ENCODE measurements at regions not wholly inside any gene's neighbourhood (a gene's known extent, or its start where the extent isn't known, plus 50 kb on each side); places are given as distances from the start of the nearest gene placed in this dataset.

DNA sequence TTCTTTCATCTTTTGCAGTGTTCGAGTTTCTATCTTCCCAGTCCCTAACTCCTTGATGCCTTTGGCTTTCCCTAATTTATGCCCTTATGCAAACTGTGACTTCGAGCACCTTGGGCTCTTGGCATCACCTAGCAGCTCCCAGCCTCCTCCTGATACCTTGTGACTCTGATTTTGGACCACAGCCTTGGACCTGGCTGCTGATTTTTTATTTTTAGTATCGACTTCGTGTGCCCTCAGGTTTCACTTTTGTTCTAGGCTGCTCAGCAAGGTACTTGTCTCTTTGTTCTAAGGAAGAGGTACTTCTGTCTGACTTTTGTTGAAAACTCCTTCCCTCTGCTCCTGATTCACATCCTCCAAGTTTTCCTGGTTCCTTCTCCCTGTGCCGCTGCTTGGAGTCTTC, 69.6 kb upstream of the KCNK1 start:
- H3K79me2 ChIP-seq (ENCODE audit: control insufficient read depth, insufficient read depth, low read length): no peaks in the 10 kb centered on the region
- no peak overlapping the region for H3K9ac ChIP-seq (ENCODE audit: insufficient read depth in 1 of 2, low read depth in 2 of 2, low read length in 2 of 2)
- intact Hi-C loops (cut with micrococcal nuclease): no loop called here
- no peak overlapping the region for H3K4me3 ChIP-seq
- DNase-seq (ENCODE audit: extremely low read depth in 1 of 4, low spot score in 3 of 4) (no peak), ATAC-seq (no peak), FAIRE-seq (no peak)
- H2AFZ ChIP-seq (ENCODE audit: low read depth, low read length): no peak overlapping the region
- H3K4me1 ChIP-seq (replicated peaks in 1 of 2; ENCODE audit: control insufficient read depth in 2 of 2, insufficient read depth in 2 of 2, low read length in 2 of 2): peaks cover 0 to 15% of the 10 kb centered on the region in 2 experiments; a peak in 1 of 5 replicates
- WGBS (ENCODE audit: insufficient coverage, low coverage, missing lambda C conversion rate): 5% methylated on average over 5 of the region's 5 CpGs
- in situ Hi-C loops (cut with MboI): no loop called here
- no TSS peak for BruUV-seq (replicated peaks)
- H3K27ac ChIP-seq (ENCODE audit: extremely low read depth, low read depth, low read length): no peak overlapping the region
- peak overlapping the region; percentile 47; the same call in 1 of the 2 replicates for H3K4me2 ChIP-seq (ENCODE audit: insufficient read depth, low read length)
- no peaks in the 10 kb centered on the region for H3K36me3 ChIP-seq (ENCODE audit: control insufficient read depth, insufficient read depth, low read length)
- ChIA-PET CTCF (ENCODE audit: low intra/inter-chr PET ratio) (no interaction called here), POLR2A (no interaction called here)
- H4K20me1 ChIP-seq (replicated peaks; ENCODE audit: control insufficient read depth, insufficient read depth, low read length): no peaks in the 10 kb centered on the region
- no peaks in the 10 kb centered on the region for H3K9me1 ChIP-seq (ENCODE audit: control insufficient read depth, insufficient read depth, low read length)
- no peaks in the 10 kb centered on the region; a peak in 1 of 5 replicates for H3K27me3 ChIP-seq (ENCODE audit: control insufficient read depth in 2 of 2, insufficient read depth in 2 of 2, low read length in 2 of 2)
- H3K9me3 ChIP-seq (replicated peaks; ENCODE audit: control insufficient read depth, insufficient read depth, low read depth, low read length): no peaks in the 10 kb centered on the region
- TF ChIP-seq, protein P1, sequence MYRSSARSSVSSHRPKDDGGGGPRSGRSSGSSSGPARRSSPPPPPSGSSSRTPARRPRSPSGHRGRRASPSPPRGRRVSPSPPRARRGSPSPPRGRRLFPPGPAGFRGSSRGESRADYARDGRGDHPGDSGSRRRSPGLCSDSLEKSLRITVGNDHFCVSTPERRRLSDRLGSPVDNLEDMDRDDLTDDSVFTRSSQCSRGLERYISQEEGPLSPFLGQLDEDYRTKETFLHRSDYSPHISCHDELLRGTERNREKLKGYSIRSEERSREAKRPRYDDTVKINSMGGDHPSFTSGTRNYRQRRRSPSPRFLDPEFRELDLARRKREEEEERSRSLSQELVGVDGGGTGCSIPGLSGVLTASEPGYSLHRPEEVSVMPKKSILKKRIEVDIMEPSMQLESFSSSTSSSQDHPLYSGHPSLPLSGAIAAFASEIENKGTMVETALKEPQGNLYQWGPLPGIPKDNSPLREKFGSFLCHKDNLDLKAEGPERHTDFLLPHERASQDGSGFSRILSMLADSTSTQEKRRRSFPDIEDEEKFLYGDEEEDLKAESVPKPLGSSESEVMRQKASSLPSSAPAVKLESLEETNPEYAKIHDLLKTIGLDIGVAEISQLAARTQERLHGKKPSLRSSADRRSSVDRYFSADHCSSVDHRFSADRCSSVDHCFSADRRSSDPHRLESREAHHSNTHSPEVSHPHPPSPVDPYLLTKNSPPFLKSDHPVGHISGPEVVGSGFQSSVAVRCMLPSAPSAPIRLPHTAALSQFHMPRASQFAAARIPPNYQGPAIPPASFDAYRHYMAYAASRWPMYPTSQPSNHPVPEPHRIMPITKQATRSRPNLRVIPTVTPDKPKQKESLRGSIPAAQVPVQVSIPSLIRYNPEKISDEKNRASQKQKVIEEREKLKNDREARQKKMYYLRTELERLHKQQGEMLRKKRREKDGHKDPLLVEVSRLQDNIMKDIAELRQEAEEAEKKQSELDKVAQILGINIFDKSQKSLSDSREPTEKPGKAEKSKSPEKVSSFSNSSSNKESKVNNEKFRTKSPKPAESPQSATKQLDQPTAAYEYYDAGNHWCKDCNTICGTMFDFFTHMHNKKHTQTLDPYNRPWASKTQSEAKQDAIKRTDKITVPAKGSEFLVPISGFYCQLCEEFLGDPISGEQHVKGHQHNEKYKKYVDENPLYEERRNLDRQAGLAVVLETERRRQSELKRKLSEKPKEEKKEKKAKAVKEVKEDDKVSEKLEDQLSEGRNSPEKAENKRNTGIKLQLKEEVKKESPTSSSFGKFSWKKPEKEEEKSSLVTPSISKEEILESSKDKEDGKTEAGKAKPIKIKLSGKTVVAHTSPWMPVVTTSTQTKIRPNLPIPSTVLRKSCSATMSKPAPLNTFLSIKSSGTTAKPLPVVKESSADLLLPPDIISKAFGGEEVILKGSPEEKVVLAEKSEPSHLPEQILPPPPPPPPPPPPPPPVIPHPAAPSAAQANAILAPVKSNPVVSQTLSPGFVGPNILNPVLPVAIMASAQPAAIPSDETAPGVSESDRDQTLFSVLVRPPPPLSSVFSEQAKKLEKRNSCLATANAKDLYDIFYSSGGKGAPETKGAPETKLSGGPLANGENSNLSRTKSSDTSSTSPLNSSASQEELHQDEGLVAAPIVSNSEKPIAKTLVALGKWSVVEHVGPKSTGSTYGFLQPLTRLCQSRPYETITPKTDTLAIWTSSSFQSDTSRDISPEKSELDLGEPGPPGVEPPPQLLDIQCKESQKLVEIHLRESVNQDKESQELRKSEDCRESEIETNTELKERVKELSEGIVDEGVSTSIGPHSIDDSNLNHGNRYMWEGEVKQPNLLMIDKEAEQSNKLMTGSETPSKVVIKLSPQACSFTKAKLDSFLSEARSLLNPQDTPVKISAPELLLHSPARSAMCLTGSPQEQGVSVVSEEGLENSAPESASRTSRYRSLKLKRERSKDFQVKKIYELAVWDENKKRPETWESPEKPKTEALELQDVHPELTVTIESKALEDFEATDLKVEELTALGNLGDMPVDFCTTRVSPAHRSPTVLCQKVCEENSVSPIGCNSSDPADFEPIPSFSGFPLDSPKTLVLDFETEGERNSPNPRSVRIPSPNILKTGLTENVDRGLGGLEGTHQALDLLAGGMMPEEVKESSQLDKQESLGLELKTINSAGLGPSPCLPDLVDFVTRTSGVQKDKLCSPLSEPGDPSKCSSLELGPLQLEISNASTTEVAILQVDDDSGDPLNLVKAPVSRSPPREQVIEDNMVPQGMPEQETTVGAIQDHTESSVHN (IDR thresholded peaks at IDR 0.05; ENCODE audit: borderline replicate concordance in 1 of 2, low read depth in 1 of 2): no peak
- TF ChIP-seq THRA (IDR thresholded peaks at IDR 0.05) (no peak), ZNF589 (CRISPR knock-in tag; IDR thresholded peaks at IDR 0.05; ENCODE audit: low read depth) (no peak), ZNF57 (CRISPR knock-in tag; IDR thresholded peaks at IDR 0.05) (no peak), CXXC5 (CRISPR knock-in tag; IDR thresholded peaks at IDR 0.05) (no peak), STAT5B (CRISPR knock-in tag; IDR thresholded peaks at IDR 0.05) (no peak), ZNF143 (CRISPR knock-in tag; IDR thresholded peaks at IDR 0.05) (no peak), RBM15 (IDR thresholded peaks at IDR 0.05; ENCODE audit: insufficient read depth, low read length) (no peak), MEF2A (IDR thresholded peaks at IDR 0.05; ENCODE audit: control insufficient read depth, low read depth, low read length) (no peak)
- TF ChIP-seq, protein P2, sequence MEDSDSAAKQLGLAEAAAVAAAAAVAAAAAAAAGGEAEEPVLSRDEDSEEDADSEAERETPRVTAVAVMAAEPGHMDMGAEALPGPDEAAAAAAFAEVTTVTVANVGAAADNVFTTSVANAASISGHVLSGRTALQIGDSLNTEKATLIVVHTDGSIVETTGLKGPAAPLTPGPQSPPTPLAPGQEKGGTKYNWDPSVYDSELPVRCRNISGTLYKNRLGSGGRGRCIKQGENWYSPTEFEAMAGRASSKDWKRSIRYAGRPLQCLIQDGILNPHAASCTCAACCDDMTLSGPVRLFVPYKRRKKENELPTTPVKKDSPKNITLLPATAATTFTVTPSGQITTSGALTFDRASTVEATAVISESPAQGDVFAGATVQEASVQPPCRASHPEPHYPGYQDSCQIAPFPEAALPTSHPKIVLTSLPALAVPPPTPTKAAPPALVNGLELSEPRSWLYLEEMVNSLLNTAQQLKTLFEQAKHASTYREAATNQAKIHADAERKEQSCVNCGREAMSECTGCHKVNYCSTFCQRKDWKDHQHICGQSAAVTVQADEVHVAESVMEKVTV (CRISPR knock-in tag; IDR thresholded peaks at IDR 0.05): no peak
